ENCODE measurements at regions not wholly inside any gene's neighbourhood (a gene's known extent, or its start where the extent isn't known, plus 50 kb on each side); places are given as distances from the start of the nearest gene placed in this dataset.
"Not testable (repeated sequence)": the region's sequence is repeated elsewhere in the genome, so short reads cannot be mapped to it uniquely, and the experiment has no call there.

GRCh38 chr2:150817422-150817821, 330.0 kb upstream of the RND3 start:
- Histone ChIP-seq H3K36me3 (ENCODE audit: control insufficient read depth, insufficient read depth, low read length, severe bottlenecking) (no peaks in the 10 kb centered on the region), H3K9me3 (ENCODE audit: control insufficient read depth, low read length) (no peaks in the 10 kb centered on the region), H3K4me1 (ENCODE audit: control insufficient read depth, insufficient read depth, low read length) (peaks cover 8% of the 10 kb centered on the region), H3K27me3 (replicated peaks; ENCODE audit: control insufficient read depth, insufficient read depth, low read length) (no peaks in the 10 kb centered on the region), H3K4me3 (ENCODE audit: low read length) (no peak overlapping the region), H3K9ac (ENCODE audit: low read length) (no peak overlapping the region)
- DNase-seq (ENCODE audit: low read depth) = no peak

GRCh38 chr2:150812664-150813367, 325.3 kb upstream of the RND3 start:
- Histone ChIP-seq H3K36me3 (ENCODE audit: control insufficient read depth, insufficient read depth, low read length, severe bottlenecking) (no peaks in the 10 kb centered on the region), H3K4me1 (ENCODE audit: control insufficient read depth, insufficient read depth, low read length) (peaks cover 18% of the 10 kb centered on the region), H3K9me3 (ENCODE audit: control insufficient read depth, low read length) (no peaks in the 10 kb centered on the region), H3K4me3 (ENCODE audit: low read length) (no peak overlapping the region), H3K27me3 (replicated peaks; ENCODE audit: control insufficient read depth, insufficient read depth, low read length) (no peaks in the 10 kb centered on the region), H3K9ac (ENCODE audit: low read length) (no peak overlapping the region)
- DNase-seq (ENCODE audit: low read depth) = no peak

GRCh38 chr2:150812066-150812465, 324.6 kb upstream of the RND3 start:
- Histone ChIP-seq H3K4me3 (ENCODE audit: low read length) (no peak overlapping the region), H3K4me1 (ENCODE audit: control insufficient read depth, insufficient read depth, low read length) (peaks cover 12% of the 10 kb centered on the region), H3K27me3 (replicated peaks; ENCODE audit: control insufficient read depth, insufficient read depth, low read length) (no peaks in the 10 kb centered on the region), H3K9me3 (ENCODE audit: control insufficient read depth, low read length) (no peaks in the 10 kb centered on the region), H3K9ac (ENCODE audit: low read length) (no peak overlapping the region), H3K36me3 (ENCODE audit: control insufficient read depth, insufficient read depth, low read length, severe bottlenecking) (no peaks in the 10 kb centered on the region)
- DNase-seq (ENCODE audit: low read depth) = no peak

GRCh38 chr2:150811259-150811855, 323.9 kb upstream of the RND3 start:
- H3K36me3 ChIP-seq (ENCODE audit: control insufficient read depth, insufficient read depth, low read length, severe bottlenecking) = no peaks in the 10 kb centered on the region

GRCh38 chr2:150809103-150809502, 321.6 kb upstream of the RND3 start:
- no peaks in the 10 kb centered on the region for H3K9me3 ChIP-seq (ENCODE audit: control insufficient read depth, low read length)

More at GRCh38 chr2:150811259-150811855, 323.9 kb upstream of the RND3 start:
- no peaks in the 10 kb centered on the region for H3K9me3 ChIP-seq (ENCODE audit: control insufficient read depth, low read length)
- peak; percentile 45 for DNase-seq (ENCODE audit: low read depth)
- peaks cover 16% of the 10 kb centered on the region for H3K4me1 ChIP-seq (ENCODE audit: control insufficient read depth, insufficient read depth, low read length)
- H3K9ac ChIP-seq (ENCODE audit: low read length) = peak overlapping the region; percentile 53
- H3K27me3 ChIP-seq (replicated peaks; ENCODE audit: control insufficient read depth, insufficient read depth, low read length) = no peaks in the 10 kb centered on the region
- peak overlapping the region; percentile 21 for H3K4me3 ChIP-seq (ENCODE audit: low read length)

GRCh38 chr2:150806336-150806735, 318.9 kb upstream of the RND3 start:
- no peak for DNase-seq (ENCODE audit: low read depth)
- no peaks in the 10 kb centered on the region for H3K36me3 ChIP-seq (ENCODE audit: control insufficient read depth, insufficient read depth, low read length, severe bottlenecking)

More at GRCh38 chr2:150809103-150809502, 321.6 kb upstream of the RND3 start:
- Histone ChIP-seq H3K36me3 (ENCODE audit: control insufficient read depth, insufficient read depth, low read length, severe bottlenecking) (no peaks in the 10 kb centered on the region), H3K27me3 (replicated peaks; ENCODE audit: control insufficient read depth, insufficient read depth, low read length) (no peaks in the 10 kb centered on the region), H3K4me1 (ENCODE audit: control insufficient read depth, insufficient read depth, low read length) (peaks cover 20% of the 10 kb centered on the region), H3K4me3 (ENCODE audit: low read length) (no peak overlapping the region), H3K9ac (ENCODE audit: low read length) (no peak overlapping the region)
- DNase-seq (ENCODE audit: low read depth) = no peak

GRCh38 chr2:150803689-150804398, 316.4 kb upstream of the RND3 start:
- no peaks in the 10 kb centered on the region for H3K9me3 ChIP-seq (ENCODE audit: control insufficient read depth, low read length)
- H3K4me1 ChIP-seq (ENCODE audit: control insufficient read depth, insufficient read depth, low read length) = peaks cover 8% of the 10 kb centered on the region
- no peaks in the 10 kb centered on the region for H3K27me3 ChIP-seq (replicated peaks; ENCODE audit: control insufficient read depth, insufficient read depth, low read length)
- DNase-seq (ENCODE audit: low read depth) = no peak
- H3K9ac ChIP-seq (ENCODE audit: low read length) = no peak overlapping the region
- no peaks in the 10 kb centered on the region for H3K36me3 ChIP-seq (ENCODE audit: control insufficient read depth, insufficient read depth, low read length, severe bottlenecking)
- no peak overlapping the region for H3K4me3 ChIP-seq (ENCODE audit: low read length)

More at GRCh38 chr2:150806336-150806735, 318.9 kb upstream of the RND3 start:
- Histone ChIP-seq H3K4me1 (ENCODE audit: control insufficient read depth, insufficient read depth, low read length) (peaks cover 11% of the 10 kb centered on the region), H3K4me3 (ENCODE audit: low read length) (no peak overlapping the region), H3K27me3 (replicated peaks; ENCODE audit: control insufficient read depth, insufficient read depth, low read length) (no peaks in the 10 kb centered on the region), H3K9ac (ENCODE audit: low read length) (no peak overlapping the region), H3K9me3 (ENCODE audit: control insufficient read depth, low read length) (no peaks in the 10 kb centered on the region)

- Histone ChIP-seq H3K36me3 (ENCODE audit: control insufficient read depth, insufficient read depth, low read length, severe bottlenecking) (no peaks in the 10 kb centered on the region), H3K9ac (ENCODE audit: low read length) (no peak overlapping the region), H3K4me1 (ENCODE audit: control insufficient read depth, insufficient read depth, low read length) (peaks cover 8% of the 10 kb centered on the region), H3K27me3 (replicated peaks; ENCODE audit: control insufficient read depth, insufficient read depth, low read length) (no peaks in the 10 kb centered on the region), H3K4me3 (ENCODE audit: low read length) (no peak overlapping the region), H3K9me3 (ENCODE audit: control insufficient read depth, low read length) (no peaks in the 10 kb centered on the region)
- no peak for DNase-seq (ENCODE audit: low read depth)
These were observed 315.2 kb upstream of the RND3 start for GRCh38 chr2:150802635-150803034.

GRCh38 chr2:150796236-150796635, 308.8 kb upstream of the RND3 start:
- peaks cover 18% of the 10 kb centered on the region for H3K9me3 ChIP-seq (ENCODE audit: control insufficient read depth, low read length)
- not testable (repeated sequence) for H3K9ac ChIP-seq (ENCODE audit: low read length); H3K27me3 ChIP-seq (replicated peaks; ENCODE audit: control insufficient read depth, insufficient read depth, low read length); DNase-seq (ENCODE audit: low read depth); H3K4me3 ChIP-seq (ENCODE audit: low read length); H3K4me1 ChIP-seq (ENCODE audit: control insufficient read depth, insufficient read depth, low read length); H3K36me3 ChIP-seq (ENCODE audit: control insufficient read depth, insufficient read depth, low read length, severe bottlenecking)

- peaks cover 8% of the 10 kb centered on the region for H3K4me1 ChIP-seq (ENCODE audit: control insufficient read depth, insufficient read depth, low read length)
- H3K36me3 ChIP-seq (ENCODE audit: control insufficient read depth, insufficient read depth, low read length, severe bottlenecking) = no peaks in the 10 kb centered on the region
- peaks cover 24% of the 10 kb centered on the region for H3K9me3 ChIP-seq (ENCODE audit: control insufficient read depth, low read length)
- DNase-seq (ENCODE audit: low read depth) = no peak
- no peaks in the 10 kb centered on the region for H3K27me3 ChIP-seq (replicated peaks; ENCODE audit: control insufficient read depth, insufficient read depth, low read length)
- H3K4me3 ChIP-seq (ENCODE audit: low read length) = no peak overlapping the region
- H3K9ac ChIP-seq (ENCODE audit: low read length) = no peak overlapping the region
These were observed 305.4 kb upstream of the RND3 start for GRCh38 chr2:150792780-150793300.

- DNase-seq (ENCODE audit: low read depth) = no peak
- Histone ChIP-seq H3K4me1 (ENCODE audit: control insufficient read depth, insufficient read depth, low read length) (peaks cover 18% of the 10 kb centered on the region), H3K27me3 (replicated peaks; ENCODE audit: control insufficient read depth, insufficient read depth, low read length) (no peaks in the 10 kb centered on the region), H3K9ac (ENCODE audit: low read length) (no peak overlapping the region), H3K4me3 (ENCODE audit: low read length) (no peak overlapping the region), H3K36me3 (ENCODE audit: control insufficient read depth, insufficient read depth, low read length, severe bottlenecking) (no peaks in the 10 kb centered on the region), H3K9me3 (ENCODE audit: control insufficient read depth, low read length) (peaks cover 24% of the 10 kb centered on the region)
These were observed 304.1 kb upstream of the RND3 start for GRCh38 chr2:150791567-150791966.
